B cell (primary cell): ENCODE measurements at regions not wholly inside any gene's neighbourhood (a gene's known extent, or its start where the extent isn't known, plus 50 kb on each side); places are given as distances from the start of the nearest gene placed in this dataset.

ENCODE experiments used
- ATAC-seq: fragments of 200-7000 bp; cut with Tn5 transposase; one replicate; pipeline ENCODE4 v1.10.0; 2021; ENCODE audit warnings: low read depth, mild to moderate bottlenecking, moderate number of reproducible peaks, moderate library complexity
- CTCF ChIA-PET: fragments of 350-600 bp; sonication (Branson Sonifier 250); formaldehyde crosslinking; loops from one replicate; lab custom pipeline; 2021; ENCODE audit warnings: antibody characterized with exemption, inconsistent platforms; lab: Charles Lee
- POLR2A ChIA-PET: fragments of 350-600 bp; sonication (Branson Sonifier 250); formaldehyde crosslinking; loops from one replicate; lab custom pipeline; 2021; ENCODE audit warnings: antibody characterized with exemption; lab: Charles Lee
- DNase-seq: peaks from one replicate; pipeline ENCODE4 v3.0.0; 2013
- H2AFZ ChIP-seq: 2 replicates; pipeline ENCODE4 v1.6.1; 2012; ENCODE audit warnings: mild to moderate bottlenecking, low read depth, low read length; ENCODE audit not compliant: insufficient read depth, poor library complexity, severe bottlenecking
- H3K27ac ChIP-seq, 2 donors: 1 replicate in 1 of 2; 2 replicates in 1 of 2; pipeline ENCODE4 v1.5.1; 2012 to 2013; ENCODE audit warnings: low read length in 2 of 2, mild to moderate bottlenecking in 2 of 2, moderate library complexity in 1 of 2
- H3K27me3 ChIP-seq, 4 experiments: fragments of 200-600 bp in 1 of 4; sonication (generic) in 1 of 4; replicated peaks in 1 of 4; 1 replicate in 2 of 4; 2 replicates in 2 of 4; pipeline versions ENCODE4 v1.6.1 to v1.7.0; 2013 to 2016; ENCODE audit warnings: low read length in 3 of 4, mild to moderate bottlenecking in 2 of 4, mixed read lengths in 1 of 4, moderate library complexity in 1 of 4; ENCODE audit not compliant: insufficient read depth in 4 of 4, control insufficient read depth in 3 of 4; ENCODE audit errors: control extremely low read depth in 1 of 4
- H3K36me3 ChIP-seq, 2 experiments: replicated peaks in 1 of 2; 1 replicate in 1 of 2; 2 replicates in 1 of 2; pipeline versions ENCODE4 v1.6.1 to v1.7.1; 2013; ENCODE audit warnings: low read length in 1 of 2; ENCODE audit not compliant: insufficient read depth in 2 of 2, control insufficient read depth in 1 of 2; ENCODE audit errors: control extremely low read depth in 1 of 2, extremely low read depth in 1 of 2
- H3K4me1 ChIP-seq, 2 donors: fragments of 200-600 bp in 1 of 2; sonication (generic) in 1 of 2; 1 replicate in 1 of 2; 2 replicates in 1 of 2; pipeline versions ENCODE4 v1.5.1 to v1.6.1; 2013 to 2017; ENCODE audit warnings: low read length in 2 of 2; ENCODE audit not compliant: control insufficient read depth in 2 of 2, insufficient read depth in 2 of 2
- H3K4me2 ChIP-seq: replicated peaks from 2 replicates; pipeline ENCODE3; 2012; ENCODE audit warnings: mild to moderate bottlenecking, low read depth, low read length; ENCODE audit not compliant: poor library complexity, severe bottlenecking
- H3K4me3 ChIP-seq, 5 experiments: fragments of 200-600 bp in 1 of 5; sonication (generic) in 1 of 5; 1 replicate in 3 of 5; 2 replicates in 2 of 5; pipeline versions ENCODE4 v1.5.1 to v1.7.0; 2011 to 2016; ENCODE audit warnings: low read length in 4 of 5, mild to moderate bottlenecking in 4 of 5, low read depth in 2 of 5, control low read depth in 1 of 5, moderate library complexity in 1 of 5; ENCODE audit not compliant: insufficient read depth in 1 of 5; ENCODE audit errors: control extremely low read depth in 1 of 5, extremely low read depth in 1 of 5
- H3K79me2 ChIP-seq: fragments of 200-600 bp; sonication (generic); one replicate; pipeline ENCODE4 v1.6.0; 2016; ENCODE audit warnings: low read length; ENCODE audit not compliant: control insufficient read depth, insufficient read depth
- H3K9ac ChIP-seq: fragments of 200-600 bp; sonication (generic); 2 replicates; pipeline ENCODE4 v1.6.1; 2017; ENCODE audit warnings: mild to moderate bottlenecking, low read length, moderate library complexity
- H3K9me3 ChIP-seq, 3 donors: one replicate each; pipeline versions ENCODE4 v1.6.1 to v1.7.1; 2013; ENCODE audit warnings: low read length in 2 of 3; ENCODE audit not compliant: control insufficient read depth in 2 of 3, insufficient read depth in 1 of 3; ENCODE audit errors: control extremely low read depth in 1 of 3
- H4K20me1 ChIP-seq: 2 replicates; pipeline ENCODE4 v1.6.0; 2012; ENCODE audit warnings: mild to moderate bottlenecking, low read length; ENCODE audit not compliant: insufficient read depth, control insufficient read depth, poor library complexity, severe bottlenecking
- H3K27ac Mint-ChIP-seq: one replicate; pipeline ENCODE4 v1.8.0; 2021; ENCODE audit warnings: mixed read lengths
- H3K27me3 Mint-ChIP-seq: one replicate; pipeline ENCODE4 v1.8.0; 2021; ENCODE audit warnings: mixed read lengths
- H3K4me1 Mint-ChIP-seq: one replicate; pipeline ENCODE4 v1.8.0; 2021; ENCODE audit warnings: mixed read lengths
- H3K4me3 Mint-ChIP-seq: one replicate; pipeline ENCODE4 v1.8.0; 2021; ENCODE audit warnings: mixed read lengths
- H3K9me3 Mint-ChIP-seq: one replicate; pipeline ENCODE4 v1.8.0; 2022; ENCODE audit warnings: mixed read lengths; ENCODE audit not compliant: insufficient read depth
- EZH2 ChIP-seq: IDR thresholded peaks from 2 replicates; pipeline ENCODE4 v1.6.1; 2012; ENCODE audit warnings: borderline replicate concordance, low read depth, mild to moderate bottlenecking, moderate library complexity, low read length; ENCODE audit not compliant: insufficient read depth, poor library complexity, severe bottlenecking
- WGBS: methylation state at CpG from one replicate; pipeline ENCODE4 v1.1.5; 2013; ENCODE audit warnings: missing lambda C conversion rate; ENCODE audit not compliant: insufficient coverage; 5-methylcytosine and 5-hydroxymethylcytosine counted together
- intact Hi-C: fragments of 100-400 bp; cut with micrococcal nuclease; formaldehyde crosslinking; loops from one replicate; pipeline ENCODE4 v1.10.0; 2022
- TF ChIP-seq, protein P1 (sequence below): fragments of 200-600 bp; IDR thresholded peaks from one replicate; pipeline ENCODE4 v1.8.0; 2022; ENCODE audit warnings: antibody characterized with exemption, mild to moderate bottlenecking

DNA sequence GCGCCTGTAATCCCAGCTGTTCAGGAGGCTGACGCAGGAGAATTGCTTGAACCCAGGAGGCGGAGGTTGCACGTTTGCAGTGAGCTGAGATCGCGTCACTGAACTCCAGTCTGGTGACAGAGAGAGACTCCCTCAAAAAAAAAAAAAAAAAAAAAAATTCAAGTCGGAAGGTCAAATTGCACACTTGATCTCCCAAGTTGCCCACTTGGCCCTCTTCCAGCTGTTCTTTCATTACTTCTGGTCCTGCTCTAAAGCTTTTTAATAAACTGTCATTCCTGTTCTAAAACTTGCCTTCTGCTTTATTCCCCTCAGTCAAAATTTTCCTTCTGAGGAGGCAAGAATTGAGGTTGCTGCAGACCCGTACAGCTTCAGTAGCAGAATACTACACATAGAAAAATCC, 2358.0 kb downstream of the ARAP2 start:
- Mint-ChIP-seq H3K27me3 (no peaks in the 10 kb centered on the region), H3K9me3 (peaks cover 2% of the 10 kb centered on the region), H3K4me1 (no peaks in the 10 kb centered on the region), H3K27ac (no peak overlapping the region), H3K4me3 (no peak overlapping the region)
- ATAC-seq (no peak), DNase-seq (no peak)
- ChIA-PET POLR2A (no interaction called here), CTCF (no interaction called here)
- Histone ChIP-seq H3K4me2 (no peak overlapping the region), H4K20me1 (no peaks in the 10 kb centered on the region), H3K9me3 (peaks cover 0 to 4% (median 0%) of the 10 kb centered on the region in 3 donors), H3K27me3 (no peaks in the 10 kb centered on the region), H3K4me3 (no peak overlapping the region), H3K9ac (no peak overlapping the region), H3K27ac (no peak overlapping the region), H3K36me3 (no peaks in the 10 kb centered on the region), H2AFZ (no peak overlapping the region), H3K4me1 (no peaks in the 10 kb centered on the region), H3K79me2 (no peaks in the 10 kb centered on the region)
- TF ChIP-seq EZH2 = no peak
- TF ChIP-seq, protein P1, sequence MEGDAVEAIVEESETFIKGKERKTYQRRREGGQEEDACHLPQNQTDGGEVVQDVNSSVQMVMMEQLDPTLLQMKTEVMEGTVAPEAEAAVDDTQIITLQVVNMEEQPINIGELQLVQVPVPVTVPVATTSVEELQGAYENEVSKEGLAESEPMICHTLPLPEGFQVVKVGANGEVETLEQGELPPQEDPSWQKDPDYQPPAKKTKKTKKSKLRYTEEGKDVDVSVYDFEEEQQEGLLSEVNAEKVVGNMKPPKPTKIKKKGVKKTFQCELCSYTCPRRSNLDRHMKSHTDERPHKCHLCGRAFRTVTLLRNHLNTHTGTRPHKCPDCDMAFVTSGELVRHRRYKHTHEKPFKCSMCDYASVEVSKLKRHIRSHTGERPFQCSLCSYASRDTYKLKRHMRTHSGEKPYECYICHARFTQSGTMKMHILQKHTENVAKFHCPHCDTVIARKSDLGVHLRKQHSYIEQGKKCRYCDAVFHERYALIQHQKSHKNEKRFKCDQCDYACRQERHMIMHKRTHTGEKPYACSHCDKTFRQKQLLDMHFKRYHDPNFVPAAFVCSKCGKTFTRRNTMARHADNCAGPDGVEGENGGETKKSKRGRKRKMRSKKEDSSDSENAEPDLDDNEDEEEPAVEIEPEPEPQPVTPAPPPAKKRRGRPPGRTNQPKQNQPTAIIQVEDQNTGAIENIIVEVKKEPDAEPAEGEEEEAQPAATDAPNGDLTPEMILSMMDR = no peak
- 85% methylated on average over 5 of the region's 8 CpGs for WGBS
- intact Hi-C loops = no loop called here

DNA sequence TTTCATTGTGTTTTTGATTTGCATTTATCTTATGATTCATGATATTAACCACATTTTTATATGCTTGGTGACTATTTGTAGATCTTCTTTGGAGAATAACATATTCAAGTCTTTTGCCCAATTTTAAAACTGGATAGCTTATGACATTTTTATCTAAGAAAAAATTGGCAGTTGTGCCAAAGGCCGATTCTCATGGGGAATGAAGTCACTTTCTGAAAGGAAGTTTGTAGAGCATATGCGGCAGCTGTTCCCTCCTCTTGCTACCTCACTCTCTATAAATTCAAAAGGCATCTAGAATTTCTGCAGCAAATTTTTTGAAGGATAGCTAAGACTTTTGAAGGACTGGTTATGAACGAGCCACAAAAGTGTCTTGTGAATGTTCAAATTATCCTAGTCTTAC, 2353.5 kb downstream of the ARAP2 start:
- H3K79me2 ChIP-seq = no peaks in the 10 kb centered on the region
- H3K27ac ChIP-seq = no peak overlapping the region
- no peaks in the 10 kb centered on the region for H3K4me1 Mint-ChIP-seq
- peaks cover 2% of the 10 kb centered on the region for H3K9me3 Mint-ChIP-seq
- H3K27me3 Mint-ChIP-seq = no peaks in the 10 kb centered on the region
- H3K27ac Mint-ChIP-seq = no peak overlapping the region
- no peak overlapping the region for H2AFZ ChIP-seq
- no peaks in the 10 kb centered on the region for H3K4me1 ChIP-seq
- TF ChIP-seq, protein P1 = no peak
- no peak for TF ChIP-seq EZH2
- H4K20me1 ChIP-seq = no peaks in the 10 kb centered on the region
- no peaks in the 10 kb centered on the region for H3K36me3 ChIP-seq
- H3K4me3 Mint-ChIP-seq = no peak overlapping the region
- ATAC-seq = no peak
- H3K9me3 ChIP-seq = peaks cover 0 to 4% (median 0%) of the 10 kb centered on the region in 3 donors
- no peak for DNase-seq
- no peak overlapping the region for H3K4me2 ChIP-seq
- no peak overlapping the region for H3K4me3 ChIP-seq
- intact Hi-C loops = no loop called here
- H3K27me3 ChIP-seq = no peaks in the 10 kb centered on the region
- ChIA-PET CTCF (no interaction called here), POLR2A (no interaction called here)
- 60% methylated on average over 1 of the region's 3 CpGs for WGBS
- H3K9ac ChIP-seq = no peak overlapping the region
